GM21526 (cell line): ENCODE measurements at regions not wholly inside any gene's neighbourhood (a gene's known extent, or its start where the extent isn't known, plus 50 kb on each side); places are given as distances from the start of the nearest gene placed in this dataset.
"Not testable (repeated sequence)": the region's sequence is repeated elsewhere in the genome, so short reads cannot be mapped to it uniquely, and the experiment has no call there.

Source experiments
- ATAC-seq: cut with Tn5 transposase; IDR thresholded peaks from one replicate; pipeline ENCODE4 v1.9.1; 2021; ENCODE audit warnings: moderate library complexity; ENCODE audit not compliant: unreplicated experiment, low FRiP score

GRCh38 chr5:62184444-62184843 lies 121.6 kb upstream of the KIF2A start:
- ATAC-seq = no peak

- no peak for ATAC-seq
Observed at GRCh38 chr5:62190173-62190572, 115.8 kb upstream of the KIF2A start.

- no peak for ATAC-seq
Observed at GRCh38 chr5:62190931-62191330, 115.1 kb upstream of the KIF2A start.

- no peak for ATAC-seq
Observed at GRCh38 chr5:62192958-62193357, 113.0 kb upstream of the KIF2A start.

- ATAC-seq = not testable (repeated sequence)
Observed at GRCh38 chr5:62196532-62196931, 109.5 kb upstream of the KIF2A start.

GRCh38 chr5:62197697-62198096 lies 108.3 kb upstream of the KIF2A start:
- ATAC-seq = no peak

- ATAC-seq = no peak
Observed at GRCh38 chr5:62198421-62198820, 107.6 kb upstream of the KIF2A start.

- ATAC-seq = no peak
Observed at GRCh38 chr5:62199792-62200716, 106.0 kb upstream of the KIF2A start.

- no peak for ATAC-seq
Observed at GRCh38 chr5:62206150-62206829, 99.7 kb upstream of the KIF2A start.

GRCh38 chr5:62208218-62208852 lies 97.7 kb upstream of the KIF2A start:
- ATAC-seq = no peak

GRCh38 chr5:62211405-62211804 lies 94.6 kb upstream of the KIF2A start:
- no peak for ATAC-seq

GRCh38 chr5:62212648-62213047 lies 93.4 kb upstream of the KIF2A start:
- no peak for ATAC-seq

GRCh38 chr5:62214701-62215100 lies 91.3 kb upstream of the KIF2A start:
- ATAC-seq = no peak

GRCh38 chr5:62216603-62217002 lies 89.4 kb upstream of the KIF2A start:
- ATAC-seq = not testable (repeated sequence)

GRCh38 chr5:62217095-62217494 lies 88.9 kb upstream of the KIF2A start:
- ATAC-seq = not testable (repeated sequence)

- not testable (repeated sequence) for ATAC-seq
Observed at GRCh38 chr5:62218860-62219259, 87.1 kb upstream of the KIF2A start.

- not testable (repeated sequence) for ATAC-seq
Observed at GRCh38 chr5:62221881-62222280, 84.1 kb upstream of the KIF2A start.

GRCh38 chr5:62222305-62222704 lies 83.7 kb upstream of the KIF2A start:
- ATAC-seq = not testable (repeated sequence)

- ATAC-seq = peak; percentile 95
Observed at GRCh38 chr5:62223312-62223670, 82.7 kb upstream of the KIF2A start.

GRCh38 chr5:62224987-62225601 lies 80.9 kb upstream of the KIF2A start:
- ATAC-seq = not testable (repeated sequence)

- ATAC-seq = not testable (repeated sequence)
Observed at GRCh38 chr5:62230876-62231388, 75.1 kb upstream of the KIF2A start.
